Astrocyte (in vitro differentiated cells and primary cell): ENCODE measurements at regions not wholly inside any gene's neighbourhood (a gene's known extent, or its start where the extent isn't known, plus 50 kb on each side); places are given as distances from the start of the nearest gene placed in this dataset.

ENCODE experiments used
- CTCF ChIP-seq: IDR thresholded peaks from 2 replicates; pipeline ENCODE4 v1.5.1; 2011; ENCODE audit warnings: low read depth, mild to moderate bottlenecking, inconsistent platforms, low read length, moderate library complexity; ENCODE audit not compliant: insufficient read depth
- EZH2 ChIP-seq: IDR thresholded peaks from 2 replicates; pipeline ENCODE4 v1.6.1; 2012; ENCODE audit warnings: mild to moderate bottlenecking, low read length, inconsistent platforms; ENCODE audit not compliant: insufficient read depth

GRCh38 chr5:125289606-125290005, 543.2 kb upstream of the ZNF608 start:
- no peak for TF ChIP-seq CTCF
- TF ChIP-seq EZH2: no peak
